H9 (cell line): ENCODE measurements at regions not wholly inside any gene's neighbourhood (a gene's known extent, or its start where the extent isn't known, plus 50 kb on each side); places are given as distances from the start of the nearest gene placed in this dataset.

Source experiments
- DNase-seq: peaks from one replicate; pipeline ENCODE4 v3.0.0-alpha.2; 2017
- H2AFZ ChIP-seq: one replicate; pipeline ENCODE4 v1.6.1; 2013; ENCODE audit warnings: mild to moderate bottlenecking, low read length, control low read depth, moderate library complexity
- H2AK5ac ChIP-seq: 2 replicates; pipeline ENCODE4 v1.6.1; 2013; ENCODE audit warnings: low read length, control low read depth, mixed read lengths; ENCODE audit not compliant: insufficient read length
- H2BK120ac ChIP-seq: one replicate; pipeline ENCODE4 v1.6.1; 2013; ENCODE audit warnings: low read depth, mild to moderate bottlenecking, low read length, control low read depth, inconsistent platforms; ENCODE audit not compliant: poor library complexity, severe bottlenecking
- H2BK12ac ChIP-seq: 2 replicates; pipeline ENCODE4 v1.6.1; 2013; ENCODE audit warnings: low read length, control low read depth, mixed read lengths, low read depth; ENCODE audit not compliant: insufficient read length
- H2BK15ac ChIP-seq: 2 replicates; pipeline ENCODE4 v1.6.1; 2013; ENCODE audit warnings: low read depth, low read length, control low read depth
- H2BK20ac ChIP-seq: one replicate; pipeline ENCODE4 v1.6.1; 2013; ENCODE audit warnings: low read depth, mild to moderate bottlenecking, low read length, control low read depth, inconsistent platforms; ENCODE audit not compliant: poor library complexity, severe bottlenecking
- H2BK5ac ChIP-seq: 2 replicates; pipeline ENCODE4 v1.6.1; 2013; ENCODE audit warnings: low read length, control low read depth, mixed read lengths; ENCODE audit not compliant: insufficient read length
- H3K14ac ChIP-seq: 2 replicates; pipeline ENCODE4 v1.6.1; 2013; ENCODE audit warnings: low read length, control low read depth; ENCODE audit not compliant: insufficient read depth
- H3K18ac ChIP-seq: 2 replicates; pipeline ENCODE4 v1.6.1; 2013; ENCODE audit warnings: low read depth, mild to moderate bottlenecking, mixed read lengths, low read length, control low read depth; ENCODE audit not compliant: insufficient read length
- H3K23ac ChIP-seq: 2 replicates; pipeline ENCODE4 v1.6.1; 2013; ENCODE audit warnings: low read length, control low read depth, mixed read lengths, low read depth; ENCODE audit not compliant: insufficient read length
- H3K23me2 ChIP-seq: 2 replicates; pipeline ENCODE4 v1.6.1; 2013; ENCODE audit warnings: low read depth, mild to moderate bottlenecking, mixed read lengths, low read length, control low read depth; ENCODE audit not compliant: insufficient read length, poor library complexity, severe bottlenecking
- H3K27ac ChIP-seq: 2 replicates; pipeline ENCODE4 v1.5.1; 2013; ENCODE audit warnings: low read length, control low read depth, mixed read lengths, low read depth; ENCODE audit not compliant: insufficient read length
- H3K27me3 ChIP-seq: 2 replicates; pipeline ENCODE4 v1.6.1; 2013; ENCODE audit warnings: low read length, control low read depth, inconsistent platforms; ENCODE audit not compliant: insufficient read depth
- H3K4ac ChIP-seq: 2 replicates; pipeline ENCODE4 v1.6.1; 2013; ENCODE audit warnings: low read depth, mild to moderate bottlenecking, control low read depth, inconsistent platforms, low read length, moderate library complexity
- H3K4me1 ChIP-seq: 2 replicates; pipeline ENCODE4 v1.6.1; 2013; ENCODE audit warnings: low read length, control low read depth, inconsistent platforms; ENCODE audit not compliant: insufficient read depth
- H3K4me2 ChIP-seq: 2 replicates; pipeline ENCODE4 v1.6.1; 2013; ENCODE audit warnings: low read length, control low read depth, mixed read lengths; ENCODE audit not compliant: insufficient read length, insufficient read depth
- H3K56ac ChIP-seq: 2 replicates; pipeline ENCODE4 v1.6.1; 2013; ENCODE audit warnings: low read depth, mild to moderate bottlenecking, mixed read lengths, low read length, control low read depth; ENCODE audit not compliant: insufficient read length
- H3K79me1 ChIP-seq: 2 replicates; pipeline ENCODE4 v1.6.1; 2013; ENCODE audit warnings: low read depth, mild to moderate bottlenecking, moderate library complexity, low read length, control low read depth, inconsistent platforms; ENCODE audit not compliant: insufficient read depth, poor library complexity, severe bottlenecking
- H3K79me2 ChIP-seq: 2 replicates; pipeline ENCODE4 v1.6.1; 2013; ENCODE audit warnings: low read length, control low read depth, inconsistent platforms; ENCODE audit not compliant: insufficient read depth
- H3K9ac ChIP-seq: 2 replicates; pipeline ENCODE4 v1.6.1; 2013; ENCODE audit warnings: low read length, control low read depth, mixed read lengths; ENCODE audit not compliant: insufficient read length; ENCODE audit errors: extremely low read depth
- H3K9me3 ChIP-seq: one replicate; pipeline ENCODE4 v1.6.1; 2013; ENCODE audit warnings: low read depth, low read length, inconsistent platforms; ENCODE audit not compliant: control insufficient read depth
- H3T11ph ChIP-seq: one replicate; pipeline ENCODE4 v1.6.1; 2013; ENCODE audit warnings: mild to moderate bottlenecking, low read length, control low read depth, inconsistent platforms
- H4K20me1 ChIP-seq: one replicate; pipeline ENCODE4 v1.6.1; 2013; ENCODE audit not compliant: control insufficient read depth, insufficient read length, insufficient read depth
- H4K5ac ChIP-seq: 2 replicates; pipeline ENCODE4 v1.6.1; 2013; ENCODE audit warnings: low read depth, mild to moderate bottlenecking, mixed read lengths, low read length, control low read depth; ENCODE audit not compliant: insufficient read length
- H4K8ac ChIP-seq: replicated peaks from 2 replicates; pipeline ENCODE4 v1.6.1; 2013; ENCODE audit warnings: low read length, control low read depth, mixed read lengths, low read depth; ENCODE audit not compliant: insufficient read length
- H4K91ac ChIP-seq: 2 replicates; pipeline ENCODE4 v1.6.1; 2013; ENCODE audit warnings: low read depth, mild to moderate bottlenecking, moderate library complexity, mixed read lengths, low read length, control low read depth; ENCODE audit not compliant: insufficient read length
- H3K27ac Mint-ChIP-seq, 3 experiments: 2 replicates in 2 of 3; 3 replicates in 1 of 3; pipeline ENCODE4 v1.8.0; 2020 to 2021; ENCODE audit warnings: mixed read lengths in 3 of 3, mild to moderate bottlenecking in 1 of 3, moderate library complexity in 1 of 3
- H3K27me3 Mint-ChIP-seq: 2 replicates; pipeline ENCODE4 v1.8.0; 2021; ENCODE audit warnings: low read depth, mild to moderate bottlenecking, moderate library complexity, mixed read lengths
- H3K36me3 Mint-ChIP-seq, 3 experiments: 2 replicates in 2 of 3; 3 replicates in 1 of 3; pipeline ENCODE4 v1.8.0; 2020 to 2021; ENCODE audit warnings: low read depth in 3 of 3, mixed read lengths in 3 of 3; ENCODE audit not compliant: insufficient read depth in 1 of 3
- H3K4me1 Mint-ChIP-seq, 2 experiments: 2 replicates each; pipeline ENCODE4 v1.8.0; 2020; ENCODE audit warnings: mixed read lengths in 2 of 2
- H3K4me3 Mint-ChIP-seq, 2 experiments: 2 replicates in 1 of 2; 3 replicates in 1 of 2; pipeline ENCODE4 v1.8.0; 2020 to 2021; ENCODE audit warnings: mild to moderate bottlenecking in 2 of 2, mixed read lengths in 2 of 2, moderate library complexity in 1 of 2
- H3K9me3 Mint-ChIP-seq, 2 experiments: 2 replicates in 1 of 2; 3 replicates in 1 of 2; pipeline ENCODE4 v1.8.0; 2020; ENCODE audit warnings: mild to moderate bottlenecking in 2 of 2, mixed read lengths in 2 of 2, moderate library complexity in 1 of 2
- CTCF ChIP-seq: fragments of 200-600 bp; sonication (generic); conservative IDR thresholded peaks from 3 replicates; pipeline ENCODE4 v1.8.0; 2021; ENCODE audit warnings: antibody characterized with exemption, mild to moderate bottlenecking
- WGBS: extraction: QIAGEN DNeasy Blood & Tissue Kit; methylation state at CpG from one replicate; pipeline ENCODE4 v1.1.7; 2013; ENCODE audit warnings: missing lambda C conversion rate, low lambda C conversion rate, mixed read lengths; ENCODE audit not compliant: insufficient read length; ENCODE audit errors: extremely low coverage; 5-methylcytosine and 5-hydroxymethylcytosine counted together

- Mint-ChIP-seq H3K36me3 (no peaks in the 10 kb centered on the region), H3K4me3 (no peak overlapping the region), H3K27ac (no peak overlapping the region), H3K9me3 (no peaks in the 10 kb centered on the region), H3K4me1 (0 out of 4 replicates have a peak, but pooled peaks cover 0 to 3% of the 10 kb centered on the region in 2 experiments), H3K27me3 (no peaks in the 10 kb centered on the region)
- no peak overlapping the region for H3K4me2 ChIP-seq
- H2BK120ac ChIP-seq, result no peak overlapping the region
- H3K79me1 ChIP-seq, result no peaks in the 10 kb centered on the region
- no peak for TF ChIP-seq CTCF
- no peak overlapping the region for H3K9ac ChIP-seq
- H3K79me2 ChIP-seq, result no peaks in the 10 kb centered on the region
- H3K4me1 ChIP-seq, result no peaks in the 10 kb centered on the region
- no peaks in the 10 kb centered on the region for H3K23me2 ChIP-seq
- no peak overlapping the region for H3K14ac ChIP-seq
- no peak overlapping the region for H2BK20ac ChIP-seq
- H3K4ac ChIP-seq, result no peak overlapping the region
- H2AK5ac ChIP-seq, result no peak overlapping the region
- no peaks in the 10 kb centered on the region for H3K27me3 ChIP-seq
- H2AFZ ChIP-seq, result no peak overlapping the region
- no peak overlapping the region for H3K56ac ChIP-seq
- H3K27ac ChIP-seq, result no peak overlapping the region
- no peak overlapping the region for H4K5ac ChIP-seq
- no peak overlapping the region for H2BK12ac ChIP-seq
- H4K20me1 ChIP-seq, result no peaks in the 10 kb centered on the region
- H3K18ac ChIP-seq, result no peak overlapping the region
- no peak overlapping the region for H2BK5ac ChIP-seq
- no peak overlapping the region for H2BK15ac ChIP-seq
- H4K8ac ChIP-seq, result no peak overlapping the region
- H4K91ac ChIP-seq, result no peak overlapping the region
- no peaks in the 10 kb centered on the region for H3K9me3 ChIP-seq
- H3T11ph ChIP-seq, result no peak overlapping the region
- DNase-seq, result no peak
- H3K23ac ChIP-seq, result no peak overlapping the region
- WGBS, result no CpG with 5 or more reads among the region's 3 CpGs
Observed at GRCh38 chr4:171668403-171668802, 144.8 kb upstream of the GALNTL6 start.
